ENCODE measurements at regions not wholly inside any gene's neighbourhood (a gene's known extent, or its start where the extent isn't known, plus 50 kb on each side); places are given as distances from the start of the nearest gene placed in this dataset.
A peak's percentile ranks its signal among the peaks of the same experiment; 100 is the strongest.

GRCh38 chr2:176471949-176472348, 202.7 kb downstream of the MTX2 start:
- DNase-seq = no peak

GRCh38 chr2:176473177-176473576, 203.9 kb downstream of the MTX2 start:
- DNase-seq = no peak

- no peak for DNase-seq
Observed at GRCh38 chr2:176473851-176474250, 204.6 kb downstream of the MTX2 start.

- no peak for DNase-seq
Observed at GRCh38 chr2:176477336-176477735, 208.1 kb downstream of the MTX2 start.

GRCh38 chr2:176479961-176480360, 210.7 kb downstream of the MTX2 start:
- no peak for DNase-seq

- no peak for DNase-seq
Observed at GRCh38 chr2:176482107-176482506, 212.9 kb downstream of the MTX2 start.

GRCh38 chr2:176483476-176483875, 214.2 kb downstream of the MTX2 start:
- DNase-seq = no peak

GRCh38 chr2:176483901-176484568, 214.8 kb downstream of the MTX2 start:
- no peak for DNase-seq

GRCh38 chr2:176484838-176485237, 215.6 kb downstream of the MTX2 start:
- no peak for DNase-seq

GRCh38 chr2:176488431-176488830, 219.2 kb downstream of the MTX2 start:
- no peak for DNase-seq

- DNase-seq = no peak
Observed at GRCh38 chr2:176490061-176490861, 221.0 kb downstream of the MTX2 start.

GRCh38 chr2:176491172-176491904, 222.1 kb downstream of the MTX2 start:
- DNase-seq = no peak

GRCh38 chr2:176492583-176492982, 223.3 kb downstream of the MTX2 start:
- DNase-seq = no peak

- no peak for DNase-seq
Observed at GRCh38 chr2:176493226-176493825, 224.1 kb downstream of the MTX2 start.

GRCh38 chr2:176493909-176494308, 224.7 kb downstream of the MTX2 start:
- no peak for DNase-seq

- peak; percentile 32 for DNase-seq
Observed at GRCh38 chr2:176494949-176495353, 225.7 kb downstream of the MTX2 start.

GRCh38 chr2:176495826-176496225, 226.6 kb downstream of the MTX2 start:
- DNase-seq = no peak

GRCh38 chr2:176496761-176497160, 227.5 kb downstream of the MTX2 start:
- no peak for DNase-seq

- DNase-seq = no peak
Observed at GRCh38 chr2:176500901-176501300, 231.7 kb downstream of the MTX2 start.

GRCh38 chr2:176501617-176502016, 232.4 kb downstream of the MTX2 start:
- DNase-seq = no peak

GRCh38 chr2:176502619-176503018, 233.4 kb downstream of the MTX2 start:
- DNase-seq = no peak

GRCh38 chr2:176503776-176504175, 234.5 kb downstream of the MTX2 start:
- DNase-seq = no peak

- no peak for DNase-seq
Observed at GRCh38 chr2:176504440-176504839, 235.2 kb downstream of the MTX2 start.
